ENCODE measurements at regions not wholly inside any gene's neighbourhood (a gene's known extent, or its start where the extent isn't known, plus 50 kb on each side); places are given as distances from the start of the nearest gene placed in this dataset.

DNA sequence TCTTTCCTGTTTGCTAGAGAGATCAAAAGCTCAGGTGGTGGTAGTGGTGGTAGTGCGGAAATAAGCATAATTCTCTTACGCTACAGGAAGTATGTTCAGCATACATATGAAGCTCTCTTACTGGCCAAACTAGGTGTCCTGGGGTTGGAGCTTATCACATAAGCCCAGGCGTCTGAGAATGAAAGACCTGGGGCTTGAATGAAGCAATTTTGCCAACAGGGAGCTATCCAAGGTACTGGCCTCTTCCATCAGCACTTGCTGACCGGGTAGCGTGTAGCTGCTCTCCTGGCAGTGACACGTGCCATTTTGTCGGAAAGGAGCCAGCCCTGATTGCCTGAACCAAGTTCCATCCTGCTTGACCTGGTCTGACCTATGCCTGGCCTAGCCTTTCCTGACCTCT is 65.9 kb upstream of the HPF1 start:
- no peak overlapping the region for H3K27ac ChIP-seq (ENCODE audit: low read depth, low read length)
- no peak overlapping the region for H3K18ac ChIP-seq (ENCODE audit: low read length)
- H2BK120ac ChIP-seq (ENCODE audit: insufficient read depth, low read length, poor library complexity) = no peak overlapping the region
- peak; percentile 53 to 80 for DNase-seq
- no peaks in the 10 kb centered on the region for H3K27me3 ChIP-seq (ENCODE audit: insufficient read depth, low read length)
- H3K79me2 ChIP-seq (ENCODE audit: control insufficient read depth, insufficient read depth, low read length, poor library complexity) = no peaks in the 10 kb centered on the region
- no peak overlapping the region for H4K8ac ChIP-seq (ENCODE audit: low read depth, low read length)
- no peaks in the 10 kb centered on the region for H3K36me3 ChIP-seq (ENCODE audit: control insufficient read depth in 1 of 2, insufficient read depth in 2 of 2, low read length in 2 of 2)
- WGBS (ENCODE audit: extremely low coverage, insufficient coverage, insufficient read length) = no CpG with 5 or more reads among the region's 7 CpGs
- H3K4ac ChIP-seq (ENCODE audit: low read depth, low read length) = no peak overlapping the region
- H2BK5ac ChIP-seq (ENCODE audit: low read depth, low read length, poor library complexity) = no peak overlapping the region
- no peaks in the 10 kb centered on the region for H3K9me3 ChIP-seq (ENCODE audit: insufficient read depth, low read depth, low read length)
- H3K23ac ChIP-seq (ENCODE audit: low read length) = no peak overlapping the region
- no peak overlapping the region for H3K9ac ChIP-seq (ENCODE audit: low read length)
- H3K4me2 ChIP-seq (ENCODE audit: low read length) = no peak overlapping the region
- H4K12ac ChIP-seq (ENCODE audit: low read depth, low read length) = no peak overlapping the region
- no peak overlapping the region for H2AFZ ChIP-seq (ENCODE audit: insufficient read depth, low read length, poor library complexity)
- no peak overlapping the region for H4K91ac ChIP-seq (ENCODE audit: low read depth, low read length)
- H3K4me3 ChIP-seq (ENCODE audit: low read depth, low read length) = no peak overlapping the region
- no peak overlapping the region for H2AK5ac ChIP-seq (ENCODE audit: low read length)
- no peaks in the 10 kb centered on the region for H3K79me1 ChIP-seq (ENCODE audit: low read length)
- H3K14ac ChIP-seq (ENCODE audit: low read length) = no peak overlapping the region
- H2BK12ac ChIP-seq (ENCODE audit: low read length) = no peak overlapping the region
- peaks cover 0 to 2% of the 10 kb centered on the region in 2 experiments for H3K4me1 ChIP-seq (ENCODE audit: control insufficient read depth in 1 of 2, insufficient read depth in 2 of 2, low read length in 2 of 2)

DNA sequence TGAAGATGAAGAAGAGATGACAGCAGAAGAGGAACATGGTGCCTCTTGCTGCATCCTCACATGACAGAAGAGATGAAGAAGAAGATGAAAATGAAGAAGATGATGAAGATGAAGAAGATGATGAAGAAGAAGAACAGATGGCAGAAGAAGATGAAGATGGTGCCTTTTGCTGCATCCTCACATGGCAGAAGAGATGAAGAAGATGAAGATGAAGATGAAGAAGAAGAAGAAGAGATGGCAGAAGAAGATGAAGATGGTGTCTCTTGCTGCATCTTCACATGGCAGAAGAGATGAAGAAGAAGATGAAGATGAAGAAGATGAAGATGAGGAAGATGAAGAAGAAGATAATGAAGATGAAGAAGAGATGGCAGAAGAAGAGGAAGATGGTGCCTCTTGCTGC is 63.7 kb upstream of the HPF1 start:
- Histone ChIP-seq H3K79me2 (ENCODE audit: control insufficient read depth, insufficient read depth, low read length, poor library complexity) (no peaks in the 10 kb centered on the region), H3K27ac (ENCODE audit: low read depth, low read length) (no peak overlapping the region), H2BK5ac (ENCODE audit: low read depth, low read length, poor library complexity) (no peak overlapping the region), H4K8ac (ENCODE audit: low read depth, low read length) (no peak overlapping the region), H3K4me1 (ENCODE audit: control insufficient read depth in 1 of 2, insufficient read depth in 2 of 2, low read length in 2 of 2) (peaks cover 0 to 1% of the 10 kb centered on the region in 2 experiments), H3K9ac (ENCODE audit: low read length) (no peak overlapping the region), H3K9me3 (ENCODE audit: insufficient read depth, low read depth, low read length) (no peaks in the 10 kb centered on the region), H2BK12ac (ENCODE audit: low read length) (no peak overlapping the region), H2AK5ac (ENCODE audit: low read length) (no peak overlapping the region), H3K4me3 (ENCODE audit: low read depth, low read length) (no peak overlapping the region), H2AFZ (ENCODE audit: insufficient read depth, low read length, poor library complexity) (no peak overlapping the region), H3K23ac (ENCODE audit: low read length) (no peak overlapping the region), H3K18ac (ENCODE audit: low read length) (no peak overlapping the region), H4K91ac (ENCODE audit: low read depth, low read length) (no peak overlapping the region), H3K36me3 (ENCODE audit: control insufficient read depth in 1 of 2, insufficient read depth in 2 of 2, low read length in 2 of 2) (no peaks in the 10 kb centered on the region), H4K12ac (ENCODE audit: low read depth, low read length) (no peak overlapping the region), H2BK120ac (ENCODE audit: insufficient read depth, low read length, poor library complexity) (no peak overlapping the region), H3K4me2 (ENCODE audit: low read length) (no peak overlapping the region), H3K27me3 (ENCODE audit: insufficient read depth, low read length) (no peaks in the 10 kb centered on the region), H3K79me1 (ENCODE audit: low read length) (no peaks in the 10 kb centered on the region), H3K14ac (ENCODE audit: low read length) (no peak overlapping the region), H3K4ac (ENCODE audit: low read depth, low read length) (no peak overlapping the region)
- DNase-seq = no peak

DNA sequence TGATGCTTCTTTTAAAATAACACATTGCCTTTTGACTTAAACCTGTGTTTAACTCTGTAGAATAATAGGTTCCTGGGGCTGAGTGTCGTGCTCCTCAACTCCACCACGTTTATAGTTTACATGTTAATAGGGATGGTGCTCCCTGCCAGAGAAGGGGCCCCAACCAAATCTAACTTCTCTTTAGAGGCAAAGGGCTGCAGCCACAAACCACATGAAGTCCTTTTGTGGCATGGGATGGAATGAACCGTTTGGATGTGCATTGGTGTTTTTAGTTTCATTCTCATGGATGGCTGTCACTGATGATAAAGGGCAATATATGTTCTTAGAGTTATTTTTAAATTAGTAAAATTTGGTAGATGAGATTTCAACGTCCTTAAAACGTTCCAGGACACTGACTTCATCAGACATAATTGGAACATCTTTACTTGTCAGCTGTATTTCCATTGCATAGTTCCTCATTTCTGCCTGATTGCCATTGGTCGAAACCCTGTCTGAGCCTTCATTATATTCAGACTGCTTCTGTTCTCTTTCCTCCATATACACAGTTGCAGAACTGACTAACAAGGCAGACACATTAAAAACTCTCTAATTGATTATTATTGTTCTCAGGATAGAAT is 60.4 kb upstream of the HPF1 start:
- Histone ChIP-seq H3K4ac (ENCODE audit: low read depth, low read length) (no peak overlapping the region), H3K18ac (ENCODE audit: low read length) (no peak overlapping the region), H3K4me1 (ENCODE audit: control insufficient read depth in 1 of 2, insufficient read depth in 2 of 2, low read length in 2 of 2) (no peaks in the 10 kb centered on the region), H3K79me1 (ENCODE audit: low read length) (no peaks in the 10 kb centered on the region), H3K9me3 (ENCODE audit: insufficient read depth, low read depth, low read length) (no peaks in the 10 kb centered on the region), H3K27ac (ENCODE audit: low read depth, low read length) (no peak overlapping the region), H4K91ac (ENCODE audit: low read depth, low read length) (no peak overlapping the region), H2AFZ (ENCODE audit: insufficient read depth, low read length, poor library complexity) (no peak overlapping the region), H2AK5ac (ENCODE audit: low read length) (no peak overlapping the region), H4K12ac (ENCODE audit: low read depth, low read length) (no peak overlapping the region), H3K27me3 (ENCODE audit: insufficient read depth, low read length) (no peaks in the 10 kb centered on the region), H3K79me2 (ENCODE audit: control insufficient read depth, insufficient read depth, low read length, poor library complexity) (no peaks in the 10 kb centered on the region), H2BK12ac (ENCODE audit: low read length) (no peak overlapping the region), H2BK120ac (ENCODE audit: insufficient read depth, low read length, poor library complexity) (no peak overlapping the region), H3K9ac (ENCODE audit: low read length) (no peak overlapping the region), H3K14ac (ENCODE audit: low read length) (no peak overlapping the region), H3K4me2 (ENCODE audit: low read length) (no peak overlapping the region), H2BK5ac (ENCODE audit: low read depth, low read length, poor library complexity) (no peak overlapping the region), H3K36me3 (ENCODE audit: control insufficient read depth in 1 of 2, insufficient read depth in 2 of 2, low read length in 2 of 2) (no peaks in the 10 kb centered on the region), H3K4me3 (ENCODE audit: low read depth, low read length) (no peak overlapping the region), H4K8ac (ENCODE audit: low read depth, low read length) (no peak overlapping the region), H3K23ac (ENCODE audit: low read length) (no peak overlapping the region)
- WGBS (ENCODE audit: extremely low coverage, insufficient coverage, insufficient read length) = no CpG with 5 or more reads among the region's 6 CpGs
- no peak for DNase-seq

DNA sequence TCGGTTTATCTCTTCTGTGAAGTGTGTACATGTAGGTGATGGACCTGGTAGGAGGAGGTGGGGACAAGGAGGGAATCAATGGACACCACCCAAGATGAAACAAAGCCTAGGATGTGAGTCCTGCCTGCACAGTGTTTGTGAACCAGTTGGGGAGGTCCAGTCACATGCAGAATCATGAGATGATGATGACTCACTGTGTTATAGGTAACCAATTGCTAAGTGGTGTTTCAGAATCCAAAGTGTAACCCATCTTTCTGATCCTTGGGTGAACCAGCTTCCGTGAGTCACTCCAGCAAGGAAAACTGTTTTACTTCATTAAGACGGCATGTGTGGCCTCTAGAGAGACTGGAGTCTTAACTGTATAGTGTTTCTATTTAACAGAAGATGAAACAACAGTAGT is 57.9 kb upstream of the HPF1 start:
- Histone ChIP-seq H3K36me3 (ENCODE audit: control insufficient read depth in 1 of 2, insufficient read depth in 2 of 2, low read length in 2 of 2) (no peaks in the 10 kb centered on the region), H2AK5ac (ENCODE audit: low read length) (no peak overlapping the region), H3K9me3 (ENCODE audit: insufficient read depth, low read depth, low read length) (no peaks in the 10 kb centered on the region), H3K14ac (ENCODE audit: low read length) (no peak overlapping the region), H3K27me3 (ENCODE audit: insufficient read depth, low read length) (no peaks in the 10 kb centered on the region), H3K4me3 (ENCODE audit: low read depth, low read length) (no peak overlapping the region), H3K4me2 (ENCODE audit: low read length) (no peak overlapping the region), H4K91ac (ENCODE audit: low read depth, low read length) (no peak overlapping the region), H3K23ac (ENCODE audit: low read length) (no peak overlapping the region), H2BK120ac (ENCODE audit: insufficient read depth, low read length, poor library complexity) (no peak overlapping the region), H2BK5ac (ENCODE audit: low read depth, low read length, poor library complexity) (no peak overlapping the region), H3K79me1 (ENCODE audit: low read length) (no peaks in the 10 kb centered on the region), H3K79me2 (ENCODE audit: control insufficient read depth, insufficient read depth, low read length, poor library complexity) (no peaks in the 10 kb centered on the region), H3K9ac (ENCODE audit: low read length) (no peak overlapping the region), H3K27ac (ENCODE audit: low read depth, low read length) (no peak overlapping the region), H4K8ac (ENCODE audit: low read depth, low read length) (no peak overlapping the region), H3K4ac (ENCODE audit: low read depth, low read length) (no peak overlapping the region), H2AFZ (ENCODE audit: insufficient read depth, low read length, poor library complexity) (no peak overlapping the region), H2BK12ac (ENCODE audit: low read length) (no peak overlapping the region), H4K12ac (ENCODE audit: low read depth, low read length) (no peak overlapping the region), H3K4me1 (ENCODE audit: control insufficient read depth in 1 of 2, insufficient read depth in 2 of 2, low read length in 2 of 2) (no peaks in the 10 kb centered on the region), H3K18ac (ENCODE audit: low read length) (no peak overlapping the region)
- WGBS (ENCODE audit: extremely low coverage, insufficient coverage, insufficient read length) = no CpG with 5 or more reads among the region's 3 CpGs
- no peak for DNase-seq

Measured in trophoblast cell (in vitro differentiated cells and primary cell).